Osteoblast (primary cell): ENCODE measurements at regions not wholly inside any gene's neighbourhood (a gene's known extent, or its start where the extent isn't known, plus 50 kb on each side); places are given as distances from the start of the nearest gene placed in this dataset.

Experiments used
- DNase-seq: peaks from one replicate; pipeline ENCODE4 v3.0.0; 2011; ENCODE audit warnings: low spot score, mixed read lengths; ENCODE audit not compliant: insufficient read length; ENCODE audit errors: missing footprints
- H2AFZ ChIP-seq: 2 replicates; pipeline ENCODE4 v1.6.0; 2011; ENCODE audit warnings: mild to moderate bottlenecking, low read length
- H3K27ac ChIP-seq: 2 replicates; pipeline ENCODE4 v1.5.1; 2011; ENCODE audit warnings: mild to moderate bottlenecking, low read depth, low read length, moderate library complexity
- H3K27me3 ChIP-seq: 2 replicates; pipeline ENCODE4 v1.6.0; 2012; ENCODE audit warnings: mild to moderate bottlenecking, control low read depth, inconsistent platforms, low read length, moderate library complexity; ENCODE audit not compliant: insufficient read depth
- H3K36me3 ChIP-seq: 2 replicates; pipeline ENCODE4 v1.5.1; 2011; ENCODE audit warnings: mild to moderate bottlenecking, low read length, control low read depth, moderate library complexity; ENCODE audit not compliant: insufficient read depth
- H3K4me1 ChIP-seq: 2 replicates; pipeline ENCODE4 v1.5.1; 2011; ENCODE audit warnings: mild to moderate bottlenecking, low read length, control low read depth, moderate library complexity; ENCODE audit not compliant: insufficient read depth
- H3K4me2 ChIP-seq: 2 replicates; pipeline ENCODE4 v1.6.0; 2011; ENCODE audit warnings: mild to moderate bottlenecking, low read length; ENCODE audit not compliant: insufficient read depth
- H3K4me3 ChIP-seq: fragments of 200-600 bp; sonication (generic); 3 replicates; pipeline ENCODE4 v1.5.1; 2012; ENCODE audit warnings: mild to moderate bottlenecking, low read length, inconsistent platforms; ENCODE audit not compliant: insufficient read depth
- H3K79me2 ChIP-seq: 2 replicates; pipeline ENCODE4 v1.6.0; 2012; ENCODE audit warnings: mild to moderate bottlenecking, low read length, control low read depth, inconsistent platforms; ENCODE audit not compliant: insufficient read depth
- H3K9me3 ChIP-seq: 2 replicates; pipeline ENCODE4 v1.5.1; 2011; ENCODE audit warnings: low read depth, low read length, control low read depth
- H4K20me1 ChIP-seq: 2 replicates; pipeline ENCODE4 v1.6.0; 2012; ENCODE audit warnings: mild to moderate bottlenecking, low read length, control low read depth; ENCODE audit not compliant: insufficient read depth
- TF ChIP-seq, protein P1 (sequence below): IDR thresholded peaks from 2 replicates; pipeline ENCODE4 v1.5.1; 2011; ENCODE audit warnings: mild to moderate bottlenecking, low read depth, low read length, moderate library complexity; ENCODE audit errors: extremely low read depth

- no peak for DNase-seq
- TF ChIP-seq, protein P1, sequence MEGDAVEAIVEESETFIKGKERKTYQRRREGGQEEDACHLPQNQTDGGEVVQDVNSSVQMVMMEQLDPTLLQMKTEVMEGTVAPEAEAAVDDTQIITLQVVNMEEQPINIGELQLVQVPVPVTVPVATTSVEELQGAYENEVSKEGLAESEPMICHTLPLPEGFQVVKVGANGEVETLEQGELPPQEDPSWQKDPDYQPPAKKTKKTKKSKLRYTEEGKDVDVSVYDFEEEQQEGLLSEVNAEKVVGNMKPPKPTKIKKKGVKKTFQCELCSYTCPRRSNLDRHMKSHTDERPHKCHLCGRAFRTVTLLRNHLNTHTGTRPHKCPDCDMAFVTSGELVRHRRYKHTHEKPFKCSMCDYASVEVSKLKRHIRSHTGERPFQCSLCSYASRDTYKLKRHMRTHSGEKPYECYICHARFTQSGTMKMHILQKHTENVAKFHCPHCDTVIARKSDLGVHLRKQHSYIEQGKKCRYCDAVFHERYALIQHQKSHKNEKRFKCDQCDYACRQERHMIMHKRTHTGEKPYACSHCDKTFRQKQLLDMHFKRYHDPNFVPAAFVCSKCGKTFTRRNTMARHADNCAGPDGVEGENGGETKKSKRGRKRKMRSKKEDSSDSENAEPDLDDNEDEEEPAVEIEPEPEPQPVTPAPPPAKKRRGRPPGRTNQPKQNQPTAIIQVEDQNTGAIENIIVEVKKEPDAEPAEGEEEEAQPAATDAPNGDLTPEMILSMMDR, result peak; percentile 43
- Histone ChIP-seq H3K4me1 (no peaks in the 10 kb centered on the region), H3K27me3 (no peaks in the 10 kb centered on the region), H3K79me2 (no peaks in the 10 kb centered on the region), H3K27ac (no peak overlapping the region), H2AFZ (no peak overlapping the region), H3K36me3 (no peaks in the 10 kb centered on the region), H3K4me3 (no peak overlapping the region), H4K20me1 (no peaks in the 10 kb centered on the region), H3K4me2 (no peak overlapping the region), H3K9me3 (no peaks in the 10 kb centered on the region)
Observed at GRCh38 chr9:31799953-31800609, 584.4 kb upstream of the ACO1 start.

- Histone ChIP-seq H3K4me2 (no peak overlapping the region), H3K9me3 (no peaks in the 10 kb centered on the region), H3K4me1 (no peaks in the 10 kb centered on the region), H3K4me3 (no peak overlapping the region), H3K79me2 (no peaks in the 10 kb centered on the region), H4K20me1 (no peaks in the 10 kb centered on the region), H3K27me3 (no peaks in the 10 kb centered on the region), H3K27ac (no peak overlapping the region), H2AFZ (no peak overlapping the region), H3K36me3 (no peaks in the 10 kb centered on the region)
- peak; percentile 35 for DNase-seq
- TF ChIP-seq, protein P1, result no peak
Observed at GRCh38 chr9:31807574-31808256, 576.7 kb upstream of the ACO1 start.

GRCh38 chr9:31808766-31809165, 575.7 kb upstream of the ACO1 start:
- Histone ChIP-seq H3K36me3 (no peaks in the 10 kb centered on the region), H3K27me3 (no peaks in the 10 kb centered on the region), H3K4me2 (no peak overlapping the region), H3K4me1 (no peaks in the 10 kb centered on the region), H3K4me3 (no peak overlapping the region), H3K79me2 (no peaks in the 10 kb centered on the region), H4K20me1 (no peaks in the 10 kb centered on the region), H2AFZ (no peak overlapping the region), H3K27ac (no peak overlapping the region), H3K9me3 (no peaks in the 10 kb centered on the region)
- DNase-seq, result no peak
- TF ChIP-seq, protein P1, result no peak

- TF ChIP-seq, protein P1, result no peak
- Histone ChIP-seq H3K36me3 (no peaks in the 10 kb centered on the region), H4K20me1 (no peaks in the 10 kb centered on the region), H3K9me3 (no peaks in the 10 kb centered on the region), H3K4me2 (no peak overlapping the region), H3K27ac (no peak overlapping the region), H2AFZ (no peak overlapping the region), H3K4me3 (no peak overlapping the region), H3K79me2 (no peaks in the 10 kb centered on the region), H3K4me1 (no peaks in the 10 kb centered on the region), H3K27me3 (no peaks in the 10 kb centered on the region)
- no peak for DNase-seq
Observed at GRCh38 chr9:31820426-31820825, 564.0 kb upstream of the ACO1 start.
